Astrocyte (in vitro differentiated cells and primary cell): ENCODE measurements at regions not wholly inside any gene's neighbourhood (a gene's known extent, or its start where the extent isn't known, plus 50 kb on each side); places are given as distances from the start of the nearest gene placed in this dataset.

Experiments used
- EZH2 ChIP-seq: IDR thresholded peaks from 2 replicates; pipeline ENCODE4 v1.6.1; 2012; ENCODE audit warnings: mild to moderate bottlenecking, low read length, inconsistent platforms; ENCODE audit not compliant: insufficient read depth
- TF ChIP-seq, protein P1 (sequence below): IDR thresholded peaks from 2 replicates; pipeline ENCODE4 v1.5.1; 2011; ENCODE audit warnings: low read depth, mild to moderate bottlenecking, inconsistent platforms, low read length, moderate library complexity; ENCODE audit not compliant: insufficient read depth

DNA sequence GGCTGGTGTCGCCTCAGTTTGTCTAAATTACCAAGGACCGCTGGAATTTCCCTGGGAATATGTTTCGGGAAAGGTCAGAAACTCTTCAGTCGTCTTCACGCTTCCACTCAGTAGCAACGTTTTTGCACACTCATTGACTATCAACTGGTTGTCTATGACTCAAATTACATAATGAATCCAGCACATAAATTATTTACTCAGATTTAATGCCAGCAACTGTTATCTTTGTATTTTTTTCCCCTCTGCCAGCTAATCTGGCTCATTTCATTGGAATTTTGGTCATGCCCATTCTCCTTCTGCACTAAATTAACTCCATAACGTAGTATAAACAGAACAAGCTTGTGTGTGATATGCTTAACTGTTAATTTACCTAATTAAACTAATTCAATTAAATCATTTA is 372.7 kb upstream of the ZFHX3 start:
- TF ChIP-seq, protein P1, sequence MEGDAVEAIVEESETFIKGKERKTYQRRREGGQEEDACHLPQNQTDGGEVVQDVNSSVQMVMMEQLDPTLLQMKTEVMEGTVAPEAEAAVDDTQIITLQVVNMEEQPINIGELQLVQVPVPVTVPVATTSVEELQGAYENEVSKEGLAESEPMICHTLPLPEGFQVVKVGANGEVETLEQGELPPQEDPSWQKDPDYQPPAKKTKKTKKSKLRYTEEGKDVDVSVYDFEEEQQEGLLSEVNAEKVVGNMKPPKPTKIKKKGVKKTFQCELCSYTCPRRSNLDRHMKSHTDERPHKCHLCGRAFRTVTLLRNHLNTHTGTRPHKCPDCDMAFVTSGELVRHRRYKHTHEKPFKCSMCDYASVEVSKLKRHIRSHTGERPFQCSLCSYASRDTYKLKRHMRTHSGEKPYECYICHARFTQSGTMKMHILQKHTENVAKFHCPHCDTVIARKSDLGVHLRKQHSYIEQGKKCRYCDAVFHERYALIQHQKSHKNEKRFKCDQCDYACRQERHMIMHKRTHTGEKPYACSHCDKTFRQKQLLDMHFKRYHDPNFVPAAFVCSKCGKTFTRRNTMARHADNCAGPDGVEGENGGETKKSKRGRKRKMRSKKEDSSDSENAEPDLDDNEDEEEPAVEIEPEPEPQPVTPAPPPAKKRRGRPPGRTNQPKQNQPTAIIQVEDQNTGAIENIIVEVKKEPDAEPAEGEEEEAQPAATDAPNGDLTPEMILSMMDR, result no peak
- no peak for TF ChIP-seq EZH2
